Naive thymus-derived CD4-positive, alpha-beta T cell (primary cell): ENCODE measurements at regions not wholly inside any gene's neighbourhood (a gene's known extent, or its start where the extent isn't known, plus 50 kb on each side); places are given as distances from the start of the nearest gene placed in this dataset.

Experiments
- ATAC-seq: fragments of 150-1000 bp; cut with Tn5 transposase; 2 replicates; pipeline ENCODE4 v1.10.0; 2021; ENCODE audit warnings: mild to moderate bottlenecking, moderate library complexity
- CTCF ChIA-PET: fragments of 350-600 bp; sonication (Branson Sonifier 250); formaldehyde crosslinking; loops from one replicate; lab custom pipeline; 2021; ENCODE audit warnings: antibody characterized with exemption; lab: Charles Lee
- POLR2A ChIA-PET: fragments of 350-600 bp; sonication (Branson Sonifier 250); formaldehyde crosslinking; loops from one replicate; lab custom pipeline; 2021; ENCODE audit warnings: antibody characterized with exemption, inconsistent platforms; lab: Charles Lee
- DNase-seq, 9 donors: peaks; one replicate each; pipeline versions ENCODE4 v3.0.0 to v3.0.0-alpha.2; 2020 to 2022; ENCODE audit warnings: mixed read lengths in 1 of 9
- H3K27ac ChIP-seq: one replicate; pipeline ENCODE4 v1.7.0; 2013; ENCODE audit warnings: mild to moderate bottlenecking, low read depth, low read length, moderate library complexity
- H3K27me3 ChIP-seq, 2 donors: one replicate each; pipeline ENCODE4 v1.7.0; 2013; ENCODE audit warnings: low read length in 2 of 2, mild to moderate bottlenecking in 2 of 2, moderate library complexity in 2 of 2; ENCODE audit not compliant: control insufficient read depth in 2 of 2, insufficient read depth in 2 of 2
- H3K36me3 ChIP-seq, 3 experiments: 1 replicate in 2 of 3; 2 replicates in 1 of 3; pipeline ENCODE4 v1.7.0; 2013; ENCODE audit warnings: low read length in 3 of 3, mild to moderate bottlenecking in 3 of 3, moderate library complexity in 1 of 3; ENCODE audit not compliant: insufficient read depth in 3 of 3, control insufficient read depth in 2 of 3
- H3K4me1 ChIP-seq, 2 donors: one replicate each; pipeline ENCODE4 v1.7.0; 2013; ENCODE audit warnings: low read length in 2 of 2, mild to moderate bottlenecking in 2 of 2, moderate library complexity in 1 of 2; ENCODE audit not compliant: control insufficient read depth in 2 of 2, insufficient read depth in 2 of 2
- H3K4me3 ChIP-seq: 2 replicates; pipeline ENCODE4 v1.7.0; 2013; ENCODE audit warnings: mild to moderate bottlenecking, low read length
- H3K9me3 ChIP-seq, 3 experiments: 1 replicate in 2 of 3; 2 replicates in 1 of 3; pipeline ENCODE4 v1.7.0; 2013; ENCODE audit warnings: low read length in 3 of 3; ENCODE audit not compliant: control insufficient read depth in 2 of 3
- H3K27ac Mint-ChIP-seq, 9 donors: one replicate each; pipeline ENCODE4 v1.8.0; 2020 to 2022; ENCODE audit warnings: mixed read lengths in 9 of 9, mild to moderate bottlenecking in 8 of 9, moderate library complexity in 5 of 9, inconsistent platforms in 2 of 9
- H3K27me3 Mint-ChIP-seq, 5 donors: one replicate each; pipeline ENCODE4 v1.8.0; 2021 to 2022; ENCODE audit warnings: mixed read lengths in 5 of 5, mild to moderate bottlenecking in 1 of 5
- H3K36me3 Mint-ChIP-seq, 5 donors: one replicate each; pipeline ENCODE4 v1.8.0; 2020 to 2022; ENCODE audit warnings: mixed read lengths in 5 of 5, mild to moderate bottlenecking in 3 of 5, inconsistent platforms in 1 of 5
- H3K4me1 Mint-ChIP-seq, 7 donors: one replicate each; pipeline ENCODE4 v1.8.0; 2020 to 2022; ENCODE audit warnings: mixed read lengths in 7 of 7, mild to moderate bottlenecking in 3 of 7, inconsistent platforms in 1 of 7
- H3K4me3 Mint-ChIP-seq, 10 donors: one replicate each; pipeline ENCODE4 v1.8.0; 2020 to 2022; ENCODE audit warnings: mild to moderate bottlenecking in 10 of 10, mixed read lengths in 10 of 10, moderate library complexity in 6 of 10, inconsistent platforms in 2 of 10
- H3K9me3 Mint-ChIP-seq, 11 donors: one replicate each; pipeline ENCODE4 v1.8.0; 2020 to 2022; ENCODE audit warnings: mixed read lengths in 11 of 11, mild to moderate bottlenecking in 4 of 11, inconsistent platforms in 1 of 11, moderate library complexity in 1 of 11
- intact Hi-C, 2 donors: fragments of 100-400 bp; cut with micrococcal nuclease; formaldehyde crosslinking; loops; one replicate each; pipeline ENCODE4 v1.15.1; 2023

DNA sequence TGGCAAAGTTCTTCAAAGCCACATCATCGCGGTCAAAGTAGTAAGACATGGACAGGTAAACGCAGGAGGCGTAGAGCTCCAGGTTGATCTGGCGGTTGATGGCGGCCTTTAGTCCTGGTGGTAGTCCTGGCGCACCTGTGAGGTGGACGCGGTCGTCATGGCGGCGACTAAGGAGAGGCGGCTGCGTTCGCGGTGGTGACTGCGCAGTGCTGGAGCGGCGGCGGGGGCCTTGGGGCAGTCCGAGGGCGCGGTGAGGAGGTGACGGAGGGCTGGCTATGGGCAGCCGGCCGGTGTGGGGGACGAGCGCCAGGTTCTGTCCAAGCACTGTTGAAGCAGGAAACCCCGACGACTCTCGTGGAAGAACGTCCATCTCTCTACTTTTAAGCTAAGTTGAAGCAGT, 136.8 kb downstream of the BASP1 start:
- Mint-ChIP-seq H3K27ac (no peak overlapping the region), H3K27me3 (no peaks in the 10 kb centered on the region), H3K9me3 (peaks cover 0 to 10% (median 7%) of the 10 kb centered on the region in 11 donors), H3K4me1 (no peaks in the 10 kb centered on the region), H3K36me3 (no peaks in the 10 kb centered on the region), H3K4me3 (no peak overlapping the region)
- DNase-seq: no peak
- POLR2A ChIA-PET: no interaction called here
- no peak for ATAC-seq
- Histone ChIP-seq H3K4me1 (no peaks in the 10 kb centered on the region), H3K4me3 (no peak overlapping the region), H3K27me3 (no peaks in the 10 kb centered on the region), H3K36me3 (no peaks in the 10 kb centered on the region), H3K9me3 (no peaks in the 10 kb centered on the region), H3K27ac (no peak overlapping the region)
- intact Hi-C loops: no loop called here
- CTCF ChIA-PET: no interaction called here

DNA sequence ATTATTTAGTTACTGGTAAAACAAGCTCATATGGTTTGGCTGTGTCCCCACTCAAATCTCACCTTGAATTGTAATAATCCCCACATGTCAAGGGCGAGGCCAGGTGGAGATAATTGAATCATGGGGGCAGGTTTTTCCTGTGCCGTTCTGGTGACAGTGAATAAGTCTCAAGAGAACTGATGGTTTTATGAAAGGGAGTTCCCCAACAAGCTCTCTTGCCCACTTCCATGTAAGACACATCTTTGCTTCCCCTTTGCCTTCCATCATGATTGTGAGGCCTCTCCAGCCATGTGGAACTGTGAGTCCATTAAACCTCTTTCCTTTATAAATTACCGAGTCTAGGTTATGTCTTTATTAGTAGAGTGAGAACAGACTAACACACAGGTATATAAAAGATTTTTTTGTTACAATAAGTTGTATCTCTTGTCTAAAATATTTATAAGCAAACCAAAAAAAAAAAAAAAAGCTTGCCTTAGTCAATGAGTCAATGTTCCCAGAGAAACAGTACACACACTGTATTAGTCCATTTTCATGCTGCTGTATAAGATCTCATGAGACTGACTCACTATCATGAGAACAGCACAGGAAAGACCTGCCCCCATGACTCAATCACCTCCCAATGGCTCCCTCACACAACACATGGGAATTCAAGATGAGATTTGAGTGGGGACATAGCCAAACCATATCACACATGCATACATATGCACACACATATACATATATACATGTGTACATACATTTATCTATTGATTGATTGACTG, 138.3 kb downstream of the BASP1 start:
- H3K4me3 Mint-ChIP-seq: no peak overlapping the region
- H3K4me1 Mint-ChIP-seq: no peaks in the 10 kb centered on the region
- Histone ChIP-seq H3K27ac (no peak overlapping the region), H3K9me3 (no peaks in the 10 kb centered on the region), H3K4me1 (no peaks in the 10 kb centered on the region), H3K27me3 (no peaks in the 10 kb centered on the region), H3K4me3 (no peak overlapping the region), H3K36me3 (no peaks in the 10 kb centered on the region)
- intact Hi-C loops: no loop called here
- no peaks in the 10 kb centered on the region for H3K27me3 Mint-ChIP-seq
- CTCF ChIA-PET: no interaction called here
- no peak for DNase-seq
- H3K9me3 Mint-ChIP-seq: peaks cover 0 to 10% (median 7%) of the 10 kb centered on the region in 11 donors
- POLR2A ChIA-PET: no interaction called here
- H3K36me3 Mint-ChIP-seq: no peaks in the 10 kb centered on the region
- H3K27ac Mint-ChIP-seq: no peak overlapping the region
- ATAC-seq: peak; percentile 54

DNA sequence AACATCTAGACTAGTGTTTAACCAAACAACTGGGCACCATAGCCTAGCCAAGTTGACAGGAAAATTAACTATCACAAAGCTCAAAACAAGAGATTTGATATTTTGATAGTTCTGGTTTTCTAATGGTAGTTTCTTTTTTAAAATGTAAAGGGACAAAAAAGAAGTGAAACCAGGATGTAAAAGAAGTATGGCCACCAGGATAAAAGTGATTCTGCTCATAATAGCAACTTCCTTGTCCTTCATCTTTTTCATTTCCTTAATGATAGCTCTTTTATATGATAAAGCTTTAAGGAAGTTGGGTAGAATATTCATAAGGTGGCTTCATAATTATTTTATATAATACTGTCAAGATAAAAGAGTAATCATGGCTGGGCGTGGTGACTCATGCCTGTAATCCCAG, 139.1 kb downstream of the BASP1 start:
- Histone ChIP-seq H3K9me3 (no peaks in the 10 kb centered on the region), H3K4me3 (no peak overlapping the region), H3K27ac (no peak overlapping the region), H3K27me3 (no peaks in the 10 kb centered on the region), H3K4me1 (no peaks in the 10 kb centered on the region), H3K36me3 (no peaks in the 10 kb centered on the region)
- CTCF ChIA-PET: no interaction called here
- H3K27ac Mint-ChIP-seq: no peak overlapping the region
- H3K9me3 Mint-ChIP-seq: peaks cover 0 to 10% (median 8%) of the 10 kb centered on the region in 11 donors
- H3K36me3 Mint-ChIP-seq: no peaks in the 10 kb centered on the region
- intact Hi-C loops: no loop called here
- POLR2A ChIA-PET: no interaction called here
- H3K27me3 Mint-ChIP-seq: no peaks in the 10 kb centered on the region
- H3K4me3 Mint-ChIP-seq: no peak overlapping the region
- no peak for ATAC-seq
- DNase-seq: no peak
- no peaks in the 10 kb centered on the region for H3K4me1 Mint-ChIP-seq

DNA sequence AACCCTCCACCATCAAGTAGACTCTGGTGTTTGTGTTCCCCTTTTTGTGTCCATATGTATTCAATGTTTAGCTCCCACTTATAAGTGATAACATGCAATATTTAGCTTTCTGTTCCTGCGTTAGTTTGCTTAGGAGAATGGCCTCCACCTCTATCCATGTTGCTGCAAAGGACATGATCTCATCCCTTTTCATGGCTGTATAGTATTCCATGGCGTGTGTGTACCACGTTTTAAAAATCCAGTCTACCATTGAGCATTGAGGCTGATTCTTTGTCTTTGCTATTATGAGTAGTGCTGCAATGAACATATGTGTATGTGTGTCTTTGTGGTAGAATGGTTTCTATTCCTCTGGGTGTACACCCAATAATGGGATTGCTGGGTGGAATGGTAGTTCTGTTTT, 140.1 kb downstream of the BASP1 start:
- Histone ChIP-seq H3K27ac (no peak overlapping the region), H3K4me1 (no peaks in the 10 kb centered on the region), H3K36me3 (no peaks in the 10 kb centered on the region), H3K27me3 (no peaks in the 10 kb centered on the region), H3K4me3 (no peak overlapping the region), H3K9me3 (no peaks in the 10 kb centered on the region)
- H3K9me3 Mint-ChIP-seq: peaks cover 0 to 10% (median 9%) of the 10 kb centered on the region in 11 donors
- ChIA-PET CTCF (no interaction called here), POLR2A (no interaction called here)
- H3K4me3 Mint-ChIP-seq: no peak overlapping the region
- H3K27ac Mint-ChIP-seq: no peak overlapping the region
- no peaks in the 10 kb centered on the region for H3K4me1 Mint-ChIP-seq
- intact Hi-C loops: no loop called here
- no peaks in the 10 kb centered on the region for H3K27me3 Mint-ChIP-seq
- no peak for ATAC-seq
- H3K36me3 Mint-ChIP-seq: no peaks in the 10 kb centered on the region
- no peak for DNase-seq

DNA sequence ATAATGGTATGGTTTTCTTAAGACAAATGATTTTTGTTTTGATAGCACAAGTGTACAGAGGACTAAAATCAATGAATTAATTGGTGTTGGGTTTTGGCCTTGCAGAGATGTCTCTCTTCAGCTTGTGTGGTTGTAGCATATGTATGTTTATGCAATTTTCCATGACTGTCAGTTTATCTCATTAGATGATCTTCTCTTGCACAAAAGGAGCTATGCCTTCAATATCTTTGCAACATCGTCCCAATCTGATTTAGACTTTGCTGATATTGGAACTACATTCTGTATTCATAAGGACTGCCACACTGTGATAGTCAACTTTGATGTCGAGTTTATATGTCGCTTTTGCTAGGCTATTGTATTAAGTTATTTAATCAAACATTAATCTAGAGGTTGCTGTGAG, 140.0 kb upstream of the TAF11L2 start:
- H3K4me1 Mint-ChIP-seq: no peaks in the 10 kb centered on the region
- no peak overlapping the region for H3K4me3 Mint-ChIP-seq
- no peaks in the 10 kb centered on the region for H3K4me1 ChIP-seq
- no peak overlapping the region for H3K4me3 ChIP-seq
- CTCF ChIA-PET: no interaction called here
- no peaks in the 10 kb centered on the region for H3K27me3 Mint-ChIP-seq
- no peaks in the 10 kb centered on the region for H3K9me3 ChIP-seq
- no peaks in the 10 kb centered on the region for H3K27me3 ChIP-seq
- intact Hi-C loops: no loop called here
- H3K9me3 Mint-ChIP-seq: peaks cover 0 to 11% (median 9%) of the 10 kb centered on the region in 11 donors
- DNase-seq: no peak
- no peak overlapping the region for H3K27ac ChIP-seq
- H3K27ac Mint-ChIP-seq: no peak overlapping the region
- H3K36me3 Mint-ChIP-seq: no peaks in the 10 kb centered on the region
- POLR2A ChIA-PET: no interaction called here
- no peaks in the 10 kb centered on the region for H3K36me3 ChIP-seq
- ATAC-seq: no peak

DNA sequence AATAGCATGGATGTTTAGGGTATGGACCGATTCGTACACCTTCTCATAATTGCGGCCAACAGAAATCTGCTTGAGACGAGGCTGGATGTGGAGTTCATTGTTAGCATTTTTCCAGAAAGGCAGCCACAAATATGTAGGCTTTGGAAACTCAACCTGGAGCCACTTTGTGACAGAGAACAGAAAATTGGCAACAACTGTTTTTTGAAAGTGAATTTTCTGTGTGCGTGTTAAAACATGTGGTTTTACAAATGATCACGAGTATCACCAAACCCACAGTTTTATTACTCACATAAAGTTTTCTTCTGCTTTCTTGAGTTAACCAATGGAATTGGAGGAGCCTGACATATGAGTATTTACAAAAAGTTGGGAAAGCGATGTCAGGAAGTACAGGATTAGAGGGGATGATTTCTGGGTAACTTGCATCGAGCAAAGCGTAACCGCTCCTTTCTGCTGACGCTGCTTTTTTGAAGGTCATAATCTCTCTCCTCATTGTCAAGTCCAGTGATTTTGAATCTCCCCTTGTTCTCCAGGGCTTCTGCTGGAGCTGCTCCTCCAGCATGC, 138.5 kb upstream of the TAF11L2 start:
- ChIA-PET CTCF (no interaction called here), POLR2A (no interaction called here)
- Histone ChIP-seq H3K9me3 (no peaks in the 10 kb centered on the region), H3K27me3 (no peaks in the 10 kb centered on the region), H3K27ac (no peak overlapping the region), H3K4me3 (no peak overlapping the region), H3K36me3 (no peaks in the 10 kb centered on the region), H3K4me1 (no peaks in the 10 kb centered on the region)
- intact Hi-C loops: no loop called here
- Mint-ChIP-seq H3K4me3 (no peak overlapping the region), H3K27me3 (no peaks in the 10 kb centered on the region), H3K36me3 (no peaks in the 10 kb centered on the region), H3K27ac (no peak overlapping the region), H3K4me1 (no peaks in the 10 kb centered on the region), H3K9me3 (peaks cover 0 to 10% (median 7%) of the 10 kb centered on the region in 11 donors)
- peak; percentile 45 for ATAC-seq
- no peak for DNase-seq

DNA sequence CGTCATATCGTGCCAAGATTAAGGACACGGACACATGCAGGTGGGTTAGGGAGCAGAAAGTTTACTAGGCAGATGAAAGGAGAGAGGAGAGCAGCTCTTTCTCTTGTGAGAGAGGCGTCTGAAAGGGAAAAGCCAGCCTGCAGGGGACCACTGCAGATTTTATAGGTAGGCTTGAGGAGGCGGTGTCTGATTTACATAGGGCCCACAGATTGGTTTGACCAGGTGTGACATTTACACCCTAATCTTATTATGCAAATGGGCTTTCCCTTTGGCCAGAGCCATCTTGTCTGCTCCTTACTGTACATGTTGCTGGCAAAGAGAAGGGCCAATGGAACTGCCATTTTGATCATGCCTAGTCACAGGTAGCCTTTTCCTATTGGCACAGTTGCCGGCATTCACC, 137.2 kb upstream of the TAF11L2 start:
- Mint-ChIP-seq H3K27ac (no peak overlapping the region), H3K4me3 (no peak overlapping the region), H3K9me3 (peaks cover 0 to 11% (median 4%) of the 10 kb centered on the region in 11 donors), H3K27me3 (no peaks in the 10 kb centered on the region), H3K4me1 (no peaks in the 10 kb centered on the region), H3K36me3 (peaks cover 0 to 1% (median 0%) of the 10 kb centered on the region in 5 donors)
- Histone ChIP-seq H3K4me3 (no peak overlapping the region), H3K9me3 (no peaks in the 10 kb centered on the region), H3K36me3 (no peaks in the 10 kb centered on the region), H3K4me1 (no peaks in the 10 kb centered on the region), H3K27me3 (no peaks in the 10 kb centered on the region), H3K27ac (no peak overlapping the region)
- ChIA-PET POLR2A (no interaction called here), CTCF (no interaction called here)
- intact Hi-C loops: no loop called here
- ATAC-seq (no peak), DNase-seq (no peak)
